ENCODE measurements at regions not wholly inside any gene's neighbourhood (a gene's known extent, or its start where the extent isn't known, plus 50 kb on each side); places are given as distances from the start of the nearest gene placed in this dataset.

GRCh38 chr3:128563439-128563838, 70.4 kb upstream of the GATA2 start:
- Histone ChIP-seq H2BK120ac (ENCODE audit: low read depth, low read length, poor library complexity, severe bottlenecking) (no peak overlapping the region), H2BK5ac (ENCODE audit: insufficient read length, low read length) (no peak overlapping the region), H3K23me2 (ENCODE audit: insufficient read length, low read depth, low read length, poor library complexity, severe bottlenecking) (no peaks in the 10 kb centered on the region), H3K4me2 (ENCODE audit: insufficient read depth, insufficient read length, low read length) (no peak overlapping the region), H3K14ac (ENCODE audit: insufficient read depth, low read length) (no peak overlapping the region), H3K9me3 (ENCODE audit: control insufficient read depth, low read depth, low read length) (no peaks in the 10 kb centered on the region), H4K91ac (ENCODE audit: insufficient read length, low read depth, low read length) (no peak overlapping the region), H3K4ac (ENCODE audit: low read depth, low read length) (no peak overlapping the region), H4K20me1 (ENCODE audit: control insufficient read depth, insufficient read depth, insufficient read length) (no peaks in the 10 kb centered on the region), H3K27ac (ENCODE audit: insufficient read length, low read depth, low read length) (no peak overlapping the region), H2BK12ac (ENCODE audit: insufficient read length, low read depth, low read length) (no peak overlapping the region), H3K79me1 (ENCODE audit: insufficient read depth, low read depth, low read length, poor library complexity, severe bottlenecking) (no peaks in the 10 kb centered on the region), H3T11ph (ENCODE audit: low read length) (no peak overlapping the region), H3K79me2 (ENCODE audit: insufficient read depth, low read length) (no peaks in the 10 kb centered on the region), H3K4me1 (ENCODE audit: insufficient read depth, low read length) (peaks cover 5% of the 10 kb centered on the region; the same call in 1 of the 2 replicates), H2BK15ac (ENCODE audit: low read depth, low read length) (no peak overlapping the region), H2AK5ac (ENCODE audit: insufficient read length, low read length) (no peak overlapping the region), H3K23ac (ENCODE audit: insufficient read length, low read depth, low read length) (no peak overlapping the region), H3K18ac (ENCODE audit: insufficient read length, low read depth, low read length) (no peak overlapping the region), H4K8ac (replicated peaks; ENCODE audit: insufficient read length, low read depth, low read length) (no peak overlapping the region), H4K5ac (ENCODE audit: insufficient read length, low read depth, low read length) (no peak overlapping the region), H3K9ac (ENCODE audit: extremely low read depth, insufficient read length, low read length) (no peak overlapping the region), H3K27me3 (ENCODE audit: insufficient read depth, low read length) (no peaks in the 10 kb centered on the region), H2AFZ (ENCODE audit: low read length) (no peak overlapping the region), H2BK20ac (ENCODE audit: low read depth, low read length, poor library complexity, severe bottlenecking) (no peak overlapping the region), H3K56ac (ENCODE audit: insufficient read length, low read depth, low read length) (no peak overlapping the region)
- Mint-ChIP-seq H3K4me3 (no peak overlapping the region), H3K9me3 (no peaks in the 10 kb centered on the region; a peak in 1 of 5 replicates), H3K36me3 (ENCODE audit: insufficient read depth in 1 of 3, low read depth in 3 of 3) (no peaks in the 10 kb centered on the region), H3K27ac (no peak overlapping the region), H3K4me1 (peaks cover 16 to 33% of the 10 kb centered on the region in 2 experiments), H3K27me3 (ENCODE audit: low read depth) (peaks cover 11% of the 10 kb centered on the region)
- DNase-seq = no peak
- WGBS (ENCODE audit: extremely low coverage, insufficient read length, low lambda C conversion rate) = no CpG with 5 or more reads among the region's 7 CpGs
- no peak for TF ChIP-seq CTCF (conservative IDR thresholded peaks at IDR 0.05)

Data from H9 (cell line).